GM06990 (cell line): ENCODE measurements at regions not wholly inside any gene's neighbourhood (a gene's known extent, or its start where the extent isn't known, plus 50 kb on each side); places are given as distances from the start of the nearest gene placed in this dataset.
"Not testable (repeated sequence)": the region's sequence is repeated elsewhere in the genome, so short reads cannot be mapped to it uniquely, and the experiment has no call there.

Experiments
- DNase-seq: peaks from one replicate; pipeline ENCODE4 v3.0.0-alpha.2; 2011; ENCODE audit not compliant: insufficient read length; ENCODE audit errors: extremely low read depth
- H3K27me3 ChIP-seq: replicated peaks from 2 replicates; pipeline ENCODE4 v1.6.0; 2011; ENCODE audit warnings: low read length; ENCODE audit not compliant: control insufficient read depth, insufficient read depth
- H3K36me3 ChIP-seq: 2 replicates; pipeline ENCODE4 v1.5.1; 2011; ENCODE audit warnings: low read length; ENCODE audit not compliant: control insufficient read depth, insufficient read depth
- H3K4me3 ChIP-seq: replicated peaks from 2 replicates; pipeline ENCODE4 v1.5.1; 2011; ENCODE audit warnings: low read depth, mild to moderate bottlenecking, control low read depth, low read length
- CTCF ChIP-seq: IDR thresholded peaks from 2 replicates; pipeline ENCODE4 v1.5.1; 2011; ENCODE audit warnings: low read length, control low read depth, mild to moderate bottlenecking, inconsistent platforms; ENCODE audit not compliant: insufficient read depth, poor library complexity, severe bottlenecking

GRCh38 chr1:192506741-192507155 is 68.8 kb upstream of the RGS1 start:
- DNase-seq, result no peak
- peak; percentile 76 for TF ChIP-seq CTCF
- no peaks in the 10 kb centered on the region for H3K36me3 ChIP-seq
- no peaks in the 10 kb centered on the region for H3K27me3 ChIP-seq
- no peak overlapping the region for H3K4me3 ChIP-seq

- Histone ChIP-seq H3K4me3 (no peak overlapping the region), H3K36me3 (no peaks in the 10 kb centered on the region), H3K27me3 (no peaks in the 10 kb centered on the region)
- DNase-seq, result no peak
- TF ChIP-seq CTCF, result no peak
These were observed 63.0 kb upstream of the RGS1 start for GRCh38 chr1:192512426-192513162.

- H3K4me3 ChIP-seq, result no peak overlapping the region
These were observed 62.4 kb upstream of the RGS1 start for GRCh38 chr1:192513196-192513595.

GRCh38 chr1:192513697-192514096 is 61.9 kb upstream of the RGS1 start:
- DNase-seq, result no peak
- no peak for TF ChIP-seq CTCF
- Histone ChIP-seq H3K36me3 (no peaks in the 10 kb centered on the region), H3K27me3 (no peaks in the 10 kb centered on the region), H3K4me3 (no peak overlapping the region)

More at GRCh38 chr1:192513196-192513595, 62.4 kb upstream of the RGS1 start:
- no peak for TF ChIP-seq CTCF
- H3K27me3 ChIP-seq, result no peaks in the 10 kb centered on the region
- DNase-seq, result no peak
- no peaks in the 10 kb centered on the region for H3K36me3 ChIP-seq

GRCh38 chr1:192516776-192517297 is 58.7 kb upstream of the RGS1 start:
- no peaks in the 10 kb centered on the region for H3K36me3 ChIP-seq
- no peaks in the 10 kb centered on the region for H3K27me3 ChIP-seq
- DNase-seq, result peak; percentile 83
- no peak for TF ChIP-seq CTCF
- no peak overlapping the region for H3K4me3 ChIP-seq

GRCh38 chr1:192517716-192518355 is 57.7 kb upstream of the RGS1 start:
- H3K36me3 ChIP-seq, DNase-seq, H3K4me3 ChIP-seq, H3K27me3 ChIP-seq: not testable (repeated sequence)
